H9 (cell line): ENCODE measurements at regions not wholly inside any gene's neighbourhood (a gene's known extent, or its start where the extent isn't known, plus 50 kb on each side); places are given as distances from the start of the nearest gene placed in this dataset.

Source experiments
- DNase-seq: peaks from one replicate; pipeline ENCODE4 v3.0.0-alpha.2; 2017
- H2AFZ ChIP-seq: one replicate; pipeline ENCODE4 v1.6.1; 2013; ENCODE audit warnings: mild to moderate bottlenecking, low read length, control low read depth, moderate library complexity
- H2AK5ac ChIP-seq: 2 replicates; pipeline ENCODE4 v1.6.1; 2013; ENCODE audit warnings: low read length, control low read depth, mixed read lengths; ENCODE audit not compliant: insufficient read length
- H2BK120ac ChIP-seq: one replicate; pipeline ENCODE4 v1.6.1; 2013; ENCODE audit warnings: low read depth, mild to moderate bottlenecking, low read length, control low read depth, inconsistent platforms; ENCODE audit not compliant: poor library complexity, severe bottlenecking
- H2BK12ac ChIP-seq: 2 replicates; pipeline ENCODE4 v1.6.1; 2013; ENCODE audit warnings: low read length, control low read depth, mixed read lengths, low read depth; ENCODE audit not compliant: insufficient read length
- H2BK15ac ChIP-seq: 2 replicates; pipeline ENCODE4 v1.6.1; 2013; ENCODE audit warnings: low read depth, low read length, control low read depth
- H2BK20ac ChIP-seq: one replicate; pipeline ENCODE4 v1.6.1; 2013; ENCODE audit warnings: low read depth, mild to moderate bottlenecking, low read length, control low read depth, inconsistent platforms; ENCODE audit not compliant: poor library complexity, severe bottlenecking
- H2BK5ac ChIP-seq: 2 replicates; pipeline ENCODE4 v1.6.1; 2013; ENCODE audit warnings: low read length, control low read depth, mixed read lengths; ENCODE audit not compliant: insufficient read length
- H3K14ac ChIP-seq: 2 replicates; pipeline ENCODE4 v1.6.1; 2013; ENCODE audit warnings: low read length, control low read depth; ENCODE audit not compliant: insufficient read depth
- H3K18ac ChIP-seq: 2 replicates; pipeline ENCODE4 v1.6.1; 2013; ENCODE audit warnings: low read depth, mild to moderate bottlenecking, mixed read lengths, low read length, control low read depth; ENCODE audit not compliant: insufficient read length
- H3K23ac ChIP-seq: 2 replicates; pipeline ENCODE4 v1.6.1; 2013; ENCODE audit warnings: low read length, control low read depth, mixed read lengths, low read depth; ENCODE audit not compliant: insufficient read length
- H3K23me2 ChIP-seq: 2 replicates; pipeline ENCODE4 v1.6.1; 2013; ENCODE audit warnings: low read depth, mild to moderate bottlenecking, mixed read lengths, low read length, control low read depth; ENCODE audit not compliant: insufficient read length, poor library complexity, severe bottlenecking
- H3K27ac ChIP-seq: 2 replicates; pipeline ENCODE4 v1.5.1; 2013; ENCODE audit warnings: low read length, control low read depth, mixed read lengths, low read depth; ENCODE audit not compliant: insufficient read length
- H3K27me3 ChIP-seq: 2 replicates; pipeline ENCODE4 v1.6.1; 2013; ENCODE audit warnings: low read length, control low read depth, inconsistent platforms; ENCODE audit not compliant: insufficient read depth
- H3K4ac ChIP-seq: 2 replicates; pipeline ENCODE4 v1.6.1; 2013; ENCODE audit warnings: low read depth, mild to moderate bottlenecking, control low read depth, inconsistent platforms, low read length, moderate library complexity
- H3K4me1 ChIP-seq: 2 replicates; pipeline ENCODE4 v1.6.1; 2013; ENCODE audit warnings: low read length, control low read depth, inconsistent platforms; ENCODE audit not compliant: insufficient read depth
- H3K4me2 ChIP-seq: 2 replicates; pipeline ENCODE4 v1.6.1; 2013; ENCODE audit warnings: low read length, control low read depth, mixed read lengths; ENCODE audit not compliant: insufficient read length, insufficient read depth
- H3K56ac ChIP-seq: 2 replicates; pipeline ENCODE4 v1.6.1; 2013; ENCODE audit warnings: low read depth, mild to moderate bottlenecking, mixed read lengths, low read length, control low read depth; ENCODE audit not compliant: insufficient read length
- H3K79me1 ChIP-seq: 2 replicates; pipeline ENCODE4 v1.6.1; 2013; ENCODE audit warnings: low read depth, mild to moderate bottlenecking, moderate library complexity, low read length, control low read depth, inconsistent platforms; ENCODE audit not compliant: insufficient read depth, poor library complexity, severe bottlenecking
- H3K79me2 ChIP-seq: 2 replicates; pipeline ENCODE4 v1.6.1; 2013; ENCODE audit warnings: low read length, control low read depth, inconsistent platforms; ENCODE audit not compliant: insufficient read depth
- H3K9ac ChIP-seq: 2 replicates; pipeline ENCODE4 v1.6.1; 2013; ENCODE audit warnings: low read length, control low read depth, mixed read lengths; ENCODE audit not compliant: insufficient read length; ENCODE audit errors: extremely low read depth
- H3K9me3 ChIP-seq: one replicate; pipeline ENCODE4 v1.6.1; 2013; ENCODE audit warnings: low read depth, low read length, inconsistent platforms; ENCODE audit not compliant: control insufficient read depth
- H3T11ph ChIP-seq: one replicate; pipeline ENCODE4 v1.6.1; 2013; ENCODE audit warnings: mild to moderate bottlenecking, low read length, control low read depth, inconsistent platforms
- H4K20me1 ChIP-seq: one replicate; pipeline ENCODE4 v1.6.1; 2013; ENCODE audit not compliant: control insufficient read depth, insufficient read length, insufficient read depth
- H4K5ac ChIP-seq: 2 replicates; pipeline ENCODE4 v1.6.1; 2013; ENCODE audit warnings: low read depth, mild to moderate bottlenecking, mixed read lengths, low read length, control low read depth; ENCODE audit not compliant: insufficient read length
- H4K8ac ChIP-seq: replicated peaks from 2 replicates; pipeline ENCODE4 v1.6.1; 2013; ENCODE audit warnings: low read length, control low read depth, mixed read lengths, low read depth; ENCODE audit not compliant: insufficient read length
- H4K91ac ChIP-seq: 2 replicates; pipeline ENCODE4 v1.6.1; 2013; ENCODE audit warnings: low read depth, mild to moderate bottlenecking, moderate library complexity, mixed read lengths, low read length, control low read depth; ENCODE audit not compliant: insufficient read length
- H3K27ac Mint-ChIP-seq, 3 experiments: 2 replicates in 2 of 3; 3 replicates in 1 of 3; pipeline ENCODE4 v1.8.0; 2020 to 2021; ENCODE audit warnings: mixed read lengths in 3 of 3, mild to moderate bottlenecking in 1 of 3, moderate library complexity in 1 of 3
- H3K27me3 Mint-ChIP-seq: 2 replicates; pipeline ENCODE4 v1.8.0; 2021; ENCODE audit warnings: low read depth, mild to moderate bottlenecking, moderate library complexity, mixed read lengths
- H3K36me3 Mint-ChIP-seq, 3 experiments: 2 replicates in 2 of 3; 3 replicates in 1 of 3; pipeline ENCODE4 v1.8.0; 2020 to 2021; ENCODE audit warnings: low read depth in 3 of 3, mixed read lengths in 3 of 3; ENCODE audit not compliant: insufficient read depth in 1 of 3
- H3K4me1 Mint-ChIP-seq, 2 experiments: 2 replicates each; pipeline ENCODE4 v1.8.0; 2020; ENCODE audit warnings: mixed read lengths in 2 of 2
- H3K4me3 Mint-ChIP-seq, 2 experiments: 2 replicates in 1 of 2; 3 replicates in 1 of 2; pipeline ENCODE4 v1.8.0; 2020 to 2021; ENCODE audit warnings: mild to moderate bottlenecking in 2 of 2, mixed read lengths in 2 of 2, moderate library complexity in 1 of 2
- H3K9me3 Mint-ChIP-seq, 2 experiments: 2 replicates in 1 of 2; 3 replicates in 1 of 2; pipeline ENCODE4 v1.8.0; 2020; ENCODE audit warnings: mild to moderate bottlenecking in 2 of 2, mixed read lengths in 2 of 2, moderate library complexity in 1 of 2
- WGBS: extraction: QIAGEN DNeasy Blood & Tissue Kit; methylation state at CpG from one replicate; pipeline ENCODE4 v1.1.7; 2013; ENCODE audit warnings: missing lambda C conversion rate, low lambda C conversion rate, mixed read lengths; ENCODE audit not compliant: insufficient read length; ENCODE audit errors: extremely low coverage; 5-methylcytosine and 5-hydroxymethylcytosine counted together
- TF ChIP-seq, protein P1 (sequence below): fragments of 200-600 bp; sonication (generic); conservative IDR thresholded peaks from 3 replicates; pipeline ENCODE4 v1.8.0; 2021; ENCODE audit warnings: antibody characterized with exemption, mild to moderate bottlenecking

DNA sequence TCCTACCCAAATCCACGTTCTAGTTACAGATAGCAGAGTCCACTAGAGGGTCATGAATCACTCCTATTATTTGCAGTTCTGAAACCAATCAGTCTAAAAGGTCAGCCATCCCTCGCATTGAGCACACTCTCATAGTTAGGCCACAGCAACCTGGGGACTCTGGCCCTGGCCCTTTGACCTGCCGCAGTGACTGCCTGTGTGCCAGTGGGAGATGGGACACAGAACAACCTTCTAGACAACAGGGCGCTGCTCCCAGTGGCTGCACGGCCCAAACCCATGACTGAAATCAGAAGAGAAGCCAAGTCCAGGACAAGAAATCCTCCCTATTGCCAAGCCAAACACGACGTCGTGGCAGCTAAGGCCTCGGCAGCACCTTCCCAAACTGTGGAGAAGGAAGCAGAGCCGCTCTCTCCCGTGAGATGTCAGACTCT is 158.5 kb downstream of the HERPUD2 start:
- Histone ChIP-seq H3K27ac (no peak overlapping the region), H3K4me1 (no peaks in the 10 kb centered on the region), H2BK20ac (no peak overlapping the region), H4K20me1 (no peaks in the 10 kb centered on the region), H2AFZ (no peak overlapping the region), H2BK5ac (no peak overlapping the region), H3K56ac (no peak overlapping the region), H3K14ac (no peak overlapping the region; the same call in 1 of the 2 replicates), H3K23me2 (no peaks in the 10 kb centered on the region), H3K27me3 (peaks cover 4% of the 10 kb centered on the region; the same call in 1 of the 2 replicates), H3T11ph (no peak overlapping the region), H3K4me2 (no peak overlapping the region), H3K23ac (no peak overlapping the region), H3K79me1 (no peaks in the 10 kb centered on the region), H2AK5ac (no peak overlapping the region), H3K4ac (no peak overlapping the region), H2BK120ac (no peak overlapping the region), H4K91ac (no peak overlapping the region), H3K18ac (no peak overlapping the region), H3K79me2 (no peaks in the 10 kb centered on the region), H3K9ac (no peak overlapping the region), H3K9me3 (no peaks in the 10 kb centered on the region), H4K5ac (no peak overlapping the region), H4K8ac (no peak overlapping the region), H2BK12ac (no peak overlapping the region), H2BK15ac (no peak overlapping the region)
- no peak for DNase-seq
- H3K4me3 Mint-ChIP-seq = peak overlapping the region in 1 of 2 experiments; percentile 30; a peak in 3 of 5 replicates
- H3K36me3 Mint-ChIP-seq = no peaks in the 10 kb centered on the region
- no peak overlapping the region for H3K27ac Mint-ChIP-seq
- peaks cover 40% of the 10 kb centered on the region for H3K27me3 Mint-ChIP-seq
- TF ChIP-seq, protein P1, sequence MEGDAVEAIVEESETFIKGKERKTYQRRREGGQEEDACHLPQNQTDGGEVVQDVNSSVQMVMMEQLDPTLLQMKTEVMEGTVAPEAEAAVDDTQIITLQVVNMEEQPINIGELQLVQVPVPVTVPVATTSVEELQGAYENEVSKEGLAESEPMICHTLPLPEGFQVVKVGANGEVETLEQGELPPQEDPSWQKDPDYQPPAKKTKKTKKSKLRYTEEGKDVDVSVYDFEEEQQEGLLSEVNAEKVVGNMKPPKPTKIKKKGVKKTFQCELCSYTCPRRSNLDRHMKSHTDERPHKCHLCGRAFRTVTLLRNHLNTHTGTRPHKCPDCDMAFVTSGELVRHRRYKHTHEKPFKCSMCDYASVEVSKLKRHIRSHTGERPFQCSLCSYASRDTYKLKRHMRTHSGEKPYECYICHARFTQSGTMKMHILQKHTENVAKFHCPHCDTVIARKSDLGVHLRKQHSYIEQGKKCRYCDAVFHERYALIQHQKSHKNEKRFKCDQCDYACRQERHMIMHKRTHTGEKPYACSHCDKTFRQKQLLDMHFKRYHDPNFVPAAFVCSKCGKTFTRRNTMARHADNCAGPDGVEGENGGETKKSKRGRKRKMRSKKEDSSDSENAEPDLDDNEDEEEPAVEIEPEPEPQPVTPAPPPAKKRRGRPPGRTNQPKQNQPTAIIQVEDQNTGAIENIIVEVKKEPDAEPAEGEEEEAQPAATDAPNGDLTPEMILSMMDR = no peak
- no CpG with 5 or more reads among the region's 11 CpGs for WGBS
- H3K9me3 Mint-ChIP-seq = no peaks in the 10 kb centered on the region
- H3K4me1 Mint-ChIP-seq = peaks cover 6 to 10% of the 10 kb centered on the region in 2 experiments; a peak in 3 of 4 replicates
